ENCODE measurements at regions not wholly inside any gene's neighbourhood (a gene's known extent, or its start where the extent isn't known, plus 50 kb on each side); places are given as distances from the start of the nearest gene placed in this dataset.

- TF ChIP-seq JUND (IDR thresholded peaks at IDR 0.05): no peak
- no peak for TF ChIP-seq RAD21 (IDR thresholded peaks at IDR 0.05; ENCODE audit: low read length)
These were observed 65.0 kb upstream of the SLC22A15 start (continued) for GRCh38 chr1:115911294-115911693.

- no peak overlapping the region for H3K4me3 ChIP-seq (ENCODE audit: low read depth in 2 of 2, low read length in 1 of 2)
- no peaks in the 10 kb centered on the region for H3K36me3 ChIP-seq (replicated peaks in 1 of 2; ENCODE audit: control insufficient read depth in 1 of 2, insufficient read depth in 2 of 2, low read length in 1 of 2)
- 58% methylated on average over 3 of the region's 3 CpGs for WGBS (ENCODE audit: low lambda C conversion rate)
- H3K27me3 ChIP-seq (ENCODE audit: insufficient read depth): no peaks in the 10 kb centered on the region
- H3K79me2 ChIP-seq (ENCODE audit: insufficient read depth): no peaks in the 10 kb centered on the region
- no peaks in the 10 kb centered on the region for H3K9me3 ChIP-seq
- no peak overlapping the region for H2AFZ ChIP-seq (ENCODE audit: low read depth)
- DNase-seq: no peak
- H4K20me1 ChIP-seq (ENCODE audit: insufficient read depth): no peaks in the 10 kb centered on the region
- no peak overlapping the region for H3K27ac ChIP-seq (ENCODE audit: low read depth in 2 of 2, low read length in 1 of 2)
- H3K9ac ChIP-seq: no peak overlapping the region
- no peak for TF ChIP-seq TAF1 (IDR thresholded peaks at IDR 0.05; ENCODE audit: borderline replicate concordance, low read depth, low read length)
- TF ChIP-seq TCF12 (IDR thresholded peaks at IDR 0.05): no peak
- TF ChIP-seq MEF2A (IDR thresholded peaks at IDR 0.05; ENCODE audit: borderline replicate concordance, low read depth): no peak
- TF ChIP-seq CTCF (IDR thresholded peaks at IDR 0.05): no peak
- TF ChIP-seq RFX5 (IDR thresholded peaks at IDR 0.05; ENCODE audit: low read length): no peak
- TF ChIP-seq NRF1 (IDR thresholded peaks at IDR 0.05; ENCODE audit: low read depth, low read length): no peak
- TF ChIP-seq, protein P1, sequence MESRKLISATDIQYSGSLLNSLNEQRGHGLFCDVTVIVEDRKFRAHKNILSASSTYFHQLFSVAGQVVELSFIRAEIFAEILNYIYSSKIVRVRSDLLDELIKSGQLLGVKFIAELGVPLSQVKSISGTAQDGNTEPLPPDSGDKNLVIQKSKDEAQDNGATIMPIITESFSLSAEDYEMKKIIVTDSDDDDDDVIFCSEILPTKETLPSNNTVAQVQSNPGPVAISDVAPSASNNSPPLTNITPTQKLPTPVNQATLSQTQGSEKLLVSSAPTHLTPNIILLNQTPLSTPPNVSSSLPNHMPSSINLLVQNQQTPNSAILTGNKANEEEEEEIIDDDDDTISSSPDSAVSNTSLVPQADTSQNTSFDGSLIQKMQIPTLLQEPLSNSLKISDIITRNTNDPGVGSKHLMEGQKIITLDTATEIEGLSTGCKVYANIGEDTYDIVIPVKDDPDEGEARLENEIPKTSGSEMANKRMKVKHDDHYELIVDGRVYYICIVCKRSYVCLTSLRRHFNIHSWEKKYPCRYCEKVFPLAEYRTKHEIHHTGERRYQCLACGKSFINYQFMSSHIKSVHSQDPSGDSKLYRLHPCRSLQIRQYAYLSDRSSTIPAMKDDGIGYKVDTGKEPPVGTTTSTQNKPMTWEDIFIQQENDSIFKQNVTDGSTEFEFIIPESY (IDR thresholded peaks at IDR 0.05; ENCODE audit: borderline replicate concordance, low read depth): no peak
- TF ChIP-seq SIN3A (IDR thresholded peaks at IDR 0.05; ENCODE audit: borderline replicate concordance, low read depth, low read length): no peak
- TF ChIP-seq, protein P2, sequence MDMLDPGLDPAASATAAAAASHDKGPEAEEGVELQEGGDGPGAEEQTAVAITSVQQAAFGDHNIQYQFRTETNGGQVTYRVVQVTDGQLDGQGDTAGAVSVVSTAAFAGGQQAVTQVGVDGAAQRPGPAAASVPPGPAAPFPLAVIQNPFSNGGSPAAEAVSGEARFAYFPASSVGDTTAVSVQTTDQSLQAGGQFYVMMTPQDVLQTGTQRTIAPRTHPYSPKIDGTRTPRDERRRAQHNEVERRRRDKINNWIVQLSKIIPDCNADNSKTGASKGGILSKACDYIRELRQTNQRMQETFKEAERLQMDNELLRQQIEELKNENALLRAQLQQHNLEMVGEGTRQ (IDR thresholded peaks at IDR 0.05; ENCODE audit: borderline replicate concordance, low read depth, low read length): no peak
- no peak for TF ChIP-seq FOXM1 (IDR thresholded peaks at IDR 0.05; ENCODE audit: low read depth)
- TF ChIP-seq, protein P3, sequence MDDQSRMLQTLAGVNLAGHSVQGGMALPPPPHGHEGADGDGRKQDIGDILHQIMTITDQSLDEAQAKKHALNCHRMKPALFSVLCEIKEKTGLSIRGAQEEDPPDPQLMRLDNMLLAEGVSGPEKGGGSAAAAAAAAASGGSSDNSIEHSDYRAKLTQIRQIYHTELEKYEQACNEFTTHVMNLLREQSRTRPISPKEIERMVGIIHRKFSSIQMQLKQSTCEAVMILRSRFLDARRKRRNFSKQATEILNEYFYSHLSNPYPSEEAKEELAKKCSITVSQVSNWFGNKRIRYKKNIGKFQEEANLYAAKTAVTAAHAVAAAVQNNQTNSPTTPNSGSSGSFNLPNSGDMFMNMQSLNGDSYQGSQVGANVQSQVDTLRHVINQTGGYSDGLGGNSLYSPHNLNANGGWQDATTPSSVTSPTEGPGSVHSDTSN (IDR thresholded peaks at IDR 0.05): no peak
- TF ChIP-seq EP300 (IDR thresholded peaks at IDR 0.05; ENCODE audit: borderline replicate concordance in 1 of 2, low read depth in 1 of 2, low read length in 1 of 2): no peak
- no peak for TF ChIP-seq MXI1 (IDR thresholded peaks at IDR 0.05; ENCODE audit: low read depth, low read length)
- no peaks in the 10 kb centered on the region for H3K9me2 ChIP-seq
- CTCF ChIA-PET: interaction anchor here (1.3 kb wide), 1 partner anchor 105 kb away, joined by 5 read pairs; no protein-coding TSS in a partner anchor
- POLR2A ChIA-PET: no interaction called here
- no peak overlapping the region for H3K4me2 ChIP-seq
- peaks cover 0 to 5% of the 10 kb centered on the region in 2 experiments; a peak in 2 of 4 replicates for H3K4me1 ChIP-seq (ENCODE audit: control insufficient read depth in 1 of 2, insufficient read depth in 2 of 2, low read depth in 1 of 2, low read length in 1 of 2)
- H3F3A ChIP-seq (replicated peaks; ENCODE audit: insufficient read depth): no peaks in the 10 kb centered on the region
These were observed 64.2 kb upstream of the SLC22A15 start for GRCh38 chr1:115912116-115912515.
